ENCODE measurements at regions not wholly inside any gene's neighbourhood (a gene's known extent, or its start where the extent isn't known, plus 50 kb on each side); places are given as distances from the start of the nearest gene placed in this dataset.

DNA sequence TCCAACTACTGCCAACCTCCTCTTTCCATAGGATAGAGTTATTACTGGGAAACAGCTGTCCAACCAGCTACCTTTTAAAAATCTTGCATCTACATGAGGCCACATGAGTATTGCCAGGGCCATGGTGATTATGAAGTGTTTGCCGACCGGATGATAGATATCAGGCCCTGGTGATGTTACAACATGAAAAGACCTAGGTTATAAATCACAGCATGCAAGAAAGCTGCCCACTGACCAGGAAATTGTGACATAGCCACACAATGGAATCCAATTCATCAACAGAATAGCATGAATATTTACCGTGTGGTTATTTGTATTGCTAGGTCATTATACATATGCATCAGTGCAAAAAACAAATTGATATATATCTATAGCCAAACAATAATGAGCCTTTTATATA, 517.0 kb downstream of the INHBA start:
- Mint-ChIP-seq H3K9me3 (no peaks in the 10 kb centered on the region), H3K27ac (no peak overlapping the region), H3K36me3 (no peaks in the 10 kb centered on the region), H3K4me1 (peaks cover 2% of the 10 kb centered on the region), H3K27me3 (ENCODE audit: insufficient read depth, low read depth) (peaks cover 7% of the 10 kb centered on the region), H3K4me3 (no peak overlapping the region)
- H3K4me3 ChIP-seq, result no peak overlapping the region
- no peaks in the 10 kb centered on the region for H3K79me2 ChIP-seq (ENCODE audit: low read depth)
- H3F3A ChIP-seq (ENCODE audit: low read depth), result no peaks in the 10 kb centered on the region
- TF ChIP-seq EZH2 (IDR thresholded peaks at IDR 0.05), result no peak
- TF ChIP-seq EZH2phosphoT487 (IDR thresholded peaks at IDR 0.05), result no peak
- TF ChIP-seq, protein P1, sequence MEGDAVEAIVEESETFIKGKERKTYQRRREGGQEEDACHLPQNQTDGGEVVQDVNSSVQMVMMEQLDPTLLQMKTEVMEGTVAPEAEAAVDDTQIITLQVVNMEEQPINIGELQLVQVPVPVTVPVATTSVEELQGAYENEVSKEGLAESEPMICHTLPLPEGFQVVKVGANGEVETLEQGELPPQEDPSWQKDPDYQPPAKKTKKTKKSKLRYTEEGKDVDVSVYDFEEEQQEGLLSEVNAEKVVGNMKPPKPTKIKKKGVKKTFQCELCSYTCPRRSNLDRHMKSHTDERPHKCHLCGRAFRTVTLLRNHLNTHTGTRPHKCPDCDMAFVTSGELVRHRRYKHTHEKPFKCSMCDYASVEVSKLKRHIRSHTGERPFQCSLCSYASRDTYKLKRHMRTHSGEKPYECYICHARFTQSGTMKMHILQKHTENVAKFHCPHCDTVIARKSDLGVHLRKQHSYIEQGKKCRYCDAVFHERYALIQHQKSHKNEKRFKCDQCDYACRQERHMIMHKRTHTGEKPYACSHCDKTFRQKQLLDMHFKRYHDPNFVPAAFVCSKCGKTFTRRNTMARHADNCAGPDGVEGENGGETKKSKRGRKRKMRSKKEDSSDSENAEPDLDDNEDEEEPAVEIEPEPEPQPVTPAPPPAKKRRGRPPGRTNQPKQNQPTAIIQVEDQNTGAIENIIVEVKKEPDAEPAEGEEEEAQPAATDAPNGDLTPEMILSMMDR (IDR thresholded peaks at IDR 0.05), result no peak
- H3K9me3 ChIP-seq (ENCODE audit: low read depth), result no peaks in the 10 kb centered on the region
- H2AFZ ChIP-seq (replicated peaks), result no peak overlapping the region
- no peak overlapping the region for H3K27ac ChIP-seq
- no peaks in the 10 kb centered on the region for H4K20me1 ChIP-seq (ENCODE audit: low read depth)
- H3K36me3 ChIP-seq, result no peaks in the 10 kb centered on the region
- no peak overlapping the region for H3K9ac ChIP-seq
- DNase-seq (ENCODE audit: low spot score), result no peak
- no peaks in the 10 kb centered on the region for H3K4me1 ChIP-seq
- no peak overlapping the region for H3K4me2 ChIP-seq
- H3K27me3 ChIP-seq, result no peaks in the 10 kb centered on the region

DNA sequence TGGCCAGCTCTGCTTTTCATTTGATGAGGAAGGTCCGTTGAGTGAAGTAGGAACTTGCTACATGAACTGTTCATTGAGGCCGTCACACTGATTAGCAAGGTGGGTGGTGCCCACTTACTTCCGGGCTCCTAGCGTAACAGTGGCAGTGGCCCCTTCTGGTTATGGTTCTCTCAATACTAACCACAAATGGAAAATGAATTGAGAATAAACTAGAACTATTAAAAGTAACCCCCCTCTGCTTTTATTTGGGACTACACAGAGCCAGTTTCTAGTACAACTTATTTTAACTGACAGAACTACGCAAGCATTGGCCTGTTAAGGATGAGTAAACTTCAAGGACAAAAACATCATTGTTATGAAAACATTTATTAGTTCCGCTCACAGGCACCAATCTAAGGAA, 519.1 kb downstream of the INHBA start:
- no peaks in the 10 kb centered on the region for H3K36me3 Mint-ChIP-seq
- peaks cover 7% of the 10 kb centered on the region for H3K27me3 Mint-ChIP-seq (ENCODE audit: insufficient read depth, low read depth)
- no peaks in the 10 kb centered on the region for H3K27me3 ChIP-seq
- no peaks in the 10 kb centered on the region for H3K79me2 ChIP-seq (ENCODE audit: low read depth)
- no peak overlapping the region for H3K27ac ChIP-seq
- no peak overlapping the region for H2AFZ ChIP-seq (replicated peaks)
- H3K4me1 ChIP-seq, result no peaks in the 10 kb centered on the region
- H3K36me3 ChIP-seq, result no peaks in the 10 kb centered on the region
- H3K9ac ChIP-seq, result no peak overlapping the region
- H3K4me2 ChIP-seq, result no peak overlapping the region
- DNase-seq (ENCODE audit: low spot score), result no peak
- no peaks in the 10 kb centered on the region for H3K9me3 Mint-ChIP-seq
- no peaks in the 10 kb centered on the region for H4K20me1 ChIP-seq (ENCODE audit: low read depth)
- H3K4me3 ChIP-seq, result no peak overlapping the region
- no peaks in the 10 kb centered on the region for H3K9me3 ChIP-seq (ENCODE audit: low read depth)
- H3K4me3 Mint-ChIP-seq, result no peak overlapping the region
- no peak overlapping the region for H3K27ac Mint-ChIP-seq
- TF ChIP-seq EZH2phosphoT487 (IDR thresholded peaks at IDR 0.05) (no peak), EZH2 (IDR thresholded peaks at IDR 0.05) (no peak)
- TF ChIP-seq, protein P1 (IDR thresholded peaks at IDR 0.05), result no peak
- H3K4me1 Mint-ChIP-seq, result peaks cover 2% of the 10 kb centered on the region
- H3F3A ChIP-seq (ENCODE audit: low read depth), result no peaks in the 10 kb centered on the region

DNA sequence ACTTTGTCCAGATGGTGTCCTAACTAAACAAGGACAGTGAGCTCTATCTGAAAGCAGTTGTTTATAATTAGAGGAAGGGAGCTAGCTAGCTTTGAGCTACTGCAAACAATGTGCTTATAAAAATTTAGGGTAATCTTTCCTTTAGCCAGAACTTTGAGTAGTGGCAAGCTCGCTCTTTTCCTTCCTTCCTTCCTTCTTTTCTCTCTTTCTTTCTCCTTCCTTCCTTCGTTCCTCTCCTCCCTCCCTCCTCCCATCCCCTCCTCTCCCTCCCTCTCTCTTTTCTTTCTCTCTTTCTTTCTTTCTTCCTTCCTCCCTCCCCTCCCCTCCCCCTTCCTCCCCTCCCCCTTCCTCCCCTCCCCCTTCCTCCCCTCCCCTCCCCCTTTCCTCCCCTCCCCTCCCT, 520.1 kb downstream of the INHBA start:
- no peak for DNase-seq (ENCODE audit: low spot score)
- no peaks in the 10 kb centered on the region for H3K9me3 ChIP-seq (ENCODE audit: low read depth)
- Mint-ChIP-seq H3K4me3 (no peak overlapping the region), H3K27me3 (ENCODE audit: insufficient read depth, low read depth) (peaks cover 7% of the 10 kb centered on the region), H3K27ac (no peak overlapping the region), H3K36me3 (no peaks in the 10 kb centered on the region), H3K4me1 (peaks cover 2% of the 10 kb centered on the region), H3K9me3 (no peaks in the 10 kb centered on the region)
- H3K36me3 ChIP-seq, result no peaks in the 10 kb centered on the region
- no peak overlapping the region for H3K9ac ChIP-seq
- H3K4me2 ChIP-seq, result no peak overlapping the region
- no peak overlapping the region for H3K4me3 ChIP-seq
- no peaks in the 10 kb centered on the region for H3F3A ChIP-seq (ENCODE audit: low read depth)
- H3K79me2 ChIP-seq (ENCODE audit: low read depth), result no peaks in the 10 kb centered on the region
- peaks cover 5% of the 10 kb centered on the region for H3K4me1 ChIP-seq
- TF ChIP-seq EZH2phosphoT487 (IDR thresholded peaks at IDR 0.05) (no peak), EZH2 (IDR thresholded peaks at IDR 0.05) (no peak)
- TF ChIP-seq, protein P1 (IDR thresholded peaks at IDR 0.05), result no peak
- no peaks in the 10 kb centered on the region for H4K20me1 ChIP-seq (ENCODE audit: low read depth)
- no peaks in the 10 kb centered on the region for H3K27me3 ChIP-seq
- no peak overlapping the region for H3K27ac ChIP-seq
- H2AFZ ChIP-seq (replicated peaks), result no peak overlapping the region

Data from neural progenitor cell (in vitro differentiated cells).